CD4-positive, alpha-beta T cell treated with Interleukin-4 for 4 hours (primary cell): ENCODE measurements at regions not wholly inside any gene's neighbourhood (a gene's known extent, or its start where the extent isn't known, plus 50 kb on each side); places are given as distances from the start of the nearest gene placed in this dataset.

ENCODE experiments used
- DNase-seq: peaks from one replicate; pipeline ENCODE4 v3.0.0-alpha.2; 2020

DNA sequence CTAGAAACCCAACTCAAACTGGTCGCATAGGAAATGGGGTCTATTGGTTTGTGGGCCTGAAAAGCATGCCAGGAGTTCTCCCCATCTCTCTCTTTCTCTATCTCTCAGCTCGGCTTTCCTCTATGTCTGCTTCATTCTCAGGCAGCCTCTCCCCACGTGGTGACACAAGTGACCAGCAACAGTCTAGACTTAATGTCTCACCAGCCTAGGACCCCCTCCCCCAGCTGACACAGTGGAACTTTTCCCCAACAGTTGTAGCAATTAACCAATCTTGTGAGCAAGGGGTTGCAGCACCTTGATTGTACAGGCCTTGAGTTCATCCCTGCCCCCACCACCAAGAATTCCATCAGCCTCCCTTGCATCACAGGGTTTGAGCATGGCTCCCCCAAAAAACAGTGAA is 159.8 kb upstream of the KIT start:
- no peak for DNase-seq

DNA sequence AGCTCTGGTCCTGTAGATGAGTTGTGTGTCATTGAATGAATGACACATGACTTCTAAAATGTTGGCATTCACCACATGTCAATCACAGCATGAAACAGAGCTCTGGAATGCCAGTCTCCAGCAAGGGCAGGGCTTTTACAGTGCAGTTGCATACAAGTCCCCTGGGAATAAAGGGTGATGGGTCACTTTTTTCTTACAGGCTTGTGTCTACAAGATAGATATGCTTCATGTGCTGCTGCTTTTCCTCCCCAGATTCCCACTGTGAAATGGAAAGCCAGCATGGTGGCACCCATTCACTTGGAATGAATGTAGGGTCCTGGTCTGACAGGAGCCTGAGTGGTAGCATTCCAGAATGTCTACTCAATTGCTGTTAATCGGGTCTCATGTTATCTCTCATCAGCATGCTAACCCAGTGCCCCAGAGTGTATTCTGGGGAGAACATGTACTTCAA is 159.1 kb upstream of the KIT start:
- no peak for DNase-seq

DNA sequence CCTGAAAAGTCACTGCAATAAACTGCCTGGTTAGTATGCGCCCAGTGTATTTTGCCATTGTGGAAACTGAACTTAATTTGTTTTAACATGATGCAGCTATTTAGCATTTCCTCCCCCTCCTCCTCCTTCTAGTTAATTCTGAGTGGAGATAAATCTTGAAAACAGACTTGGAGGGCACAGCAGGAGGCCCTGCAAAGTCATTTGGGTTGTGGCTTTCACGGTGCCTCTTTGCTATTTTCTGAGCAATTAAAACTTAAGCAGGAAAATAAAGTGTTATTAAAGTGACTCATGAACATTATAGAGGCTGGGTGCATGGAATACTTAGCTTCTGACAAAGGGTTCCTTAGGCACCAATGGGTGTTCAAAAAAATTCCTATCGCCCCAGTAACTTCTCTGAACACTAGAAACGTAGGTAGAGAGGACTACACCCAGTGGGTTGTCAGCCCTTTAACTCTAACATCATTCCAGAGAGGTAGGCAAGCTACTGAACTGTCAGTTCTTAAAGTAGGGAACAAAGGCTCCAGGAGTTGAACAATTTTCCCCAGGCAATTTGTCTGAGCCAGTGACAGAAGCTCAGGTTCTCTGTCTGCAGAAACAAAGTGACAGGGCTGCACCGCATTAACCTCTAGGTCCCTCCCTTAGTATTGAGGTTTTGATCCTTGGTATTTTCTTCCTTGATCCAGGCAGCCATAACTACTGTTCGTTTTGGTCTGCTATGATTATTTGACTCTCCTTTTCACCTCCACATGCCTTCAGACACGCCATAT is 158.3 kb upstream of the KIT start:
- DNase-seq = no peak

DNA sequence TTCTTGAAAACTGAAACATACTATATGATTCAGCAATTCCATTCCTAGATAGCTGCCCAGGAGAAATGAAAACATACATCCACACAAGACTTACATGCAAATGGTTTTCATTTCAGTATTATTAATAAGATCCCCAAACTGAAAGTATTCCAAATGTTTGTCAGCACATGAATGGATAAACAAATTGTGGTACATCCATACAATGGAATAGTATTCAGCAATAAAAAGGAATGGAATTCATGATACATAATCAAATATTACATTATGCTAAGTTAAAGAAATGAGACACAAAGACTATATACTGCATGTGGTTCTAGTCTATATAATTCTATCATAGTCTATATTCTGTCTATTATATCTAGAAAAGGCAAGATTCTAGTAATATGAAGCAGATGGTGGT is 152.4 kb upstream of the KIT start:
- no peak for DNase-seq

DNA sequence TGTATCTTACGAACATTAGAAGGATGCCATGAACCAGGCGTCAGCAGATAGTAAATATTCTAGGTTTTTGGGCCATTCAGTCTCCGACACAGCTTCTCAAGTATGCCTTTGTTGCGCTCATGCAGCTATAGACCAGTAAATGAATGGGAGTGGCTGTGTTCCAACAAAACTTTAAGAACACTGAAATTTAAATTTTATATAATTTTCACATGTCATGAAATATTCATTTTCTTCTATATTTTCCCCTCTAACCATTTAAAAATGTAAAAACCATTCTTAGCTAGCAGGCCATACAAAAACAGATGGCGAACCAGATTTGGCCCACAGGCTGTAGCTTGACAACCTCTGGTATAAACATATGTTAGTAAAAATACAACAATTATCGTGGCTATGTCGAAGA is 151.8 kb upstream of the KIT start:
- DNase-seq = no peak

DNA sequence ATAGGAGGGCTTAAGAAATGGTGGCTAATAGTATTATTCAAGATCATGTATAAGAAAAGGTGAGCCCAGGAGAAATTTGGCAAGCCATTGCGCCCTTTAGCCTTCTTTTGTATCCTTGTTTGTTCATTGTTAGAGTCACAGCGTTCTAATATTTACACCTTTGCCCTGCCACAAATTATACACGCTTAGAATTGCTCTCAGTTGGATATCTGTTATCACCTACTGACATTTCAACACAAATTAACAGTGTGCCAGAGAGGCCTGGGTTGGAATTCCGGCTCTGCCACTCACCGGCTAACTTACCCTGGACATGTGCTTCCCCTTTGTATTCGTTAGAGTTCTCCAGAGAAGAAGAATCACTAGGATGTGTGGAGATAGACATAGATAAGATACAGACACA is 148.7 kb upstream of the KIT start:
- DNase-seq = no peak

DNA sequence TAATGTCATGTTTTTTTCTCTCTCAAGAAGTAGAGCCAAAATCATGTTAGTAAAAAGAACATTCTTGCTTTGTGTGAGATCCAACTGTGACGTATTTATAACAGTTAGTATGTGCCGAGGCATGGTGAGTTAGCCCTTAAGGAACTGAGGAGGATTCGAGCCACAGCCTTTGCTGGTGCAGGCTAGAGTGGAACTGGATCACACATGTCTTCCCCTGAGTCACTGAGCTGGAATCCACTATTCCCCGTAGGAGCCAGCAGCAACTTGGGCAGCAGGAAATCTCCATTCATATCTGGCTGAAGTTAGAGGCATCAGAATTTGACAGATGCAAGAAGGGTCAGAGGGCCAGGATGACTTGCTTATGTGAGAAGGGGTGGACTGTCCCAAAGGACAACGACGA is 144.6 kb upstream of the KIT start:
- DNase-seq = no peak

DNA sequence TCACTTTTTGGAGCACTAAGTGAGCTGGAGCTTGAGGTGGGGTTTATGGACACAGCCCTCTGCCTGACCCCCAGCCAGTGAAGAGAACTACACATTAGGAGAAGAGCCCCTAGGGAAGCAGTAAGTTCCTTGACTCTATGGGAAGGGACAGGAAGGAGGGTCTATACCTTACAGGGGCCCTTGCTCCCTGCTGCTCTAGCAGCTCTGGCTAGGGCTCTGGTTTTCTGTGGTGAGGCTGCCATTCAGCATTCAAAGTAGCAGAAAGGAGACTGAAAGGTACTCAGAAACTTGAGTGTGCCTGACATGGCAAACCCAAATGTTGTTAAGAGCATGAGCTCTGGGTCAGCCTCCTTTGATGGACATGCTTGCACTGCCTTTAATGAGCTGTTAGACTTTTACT is 144.0 kb upstream of the KIT start:
- no peak for DNase-seq

DNA sequence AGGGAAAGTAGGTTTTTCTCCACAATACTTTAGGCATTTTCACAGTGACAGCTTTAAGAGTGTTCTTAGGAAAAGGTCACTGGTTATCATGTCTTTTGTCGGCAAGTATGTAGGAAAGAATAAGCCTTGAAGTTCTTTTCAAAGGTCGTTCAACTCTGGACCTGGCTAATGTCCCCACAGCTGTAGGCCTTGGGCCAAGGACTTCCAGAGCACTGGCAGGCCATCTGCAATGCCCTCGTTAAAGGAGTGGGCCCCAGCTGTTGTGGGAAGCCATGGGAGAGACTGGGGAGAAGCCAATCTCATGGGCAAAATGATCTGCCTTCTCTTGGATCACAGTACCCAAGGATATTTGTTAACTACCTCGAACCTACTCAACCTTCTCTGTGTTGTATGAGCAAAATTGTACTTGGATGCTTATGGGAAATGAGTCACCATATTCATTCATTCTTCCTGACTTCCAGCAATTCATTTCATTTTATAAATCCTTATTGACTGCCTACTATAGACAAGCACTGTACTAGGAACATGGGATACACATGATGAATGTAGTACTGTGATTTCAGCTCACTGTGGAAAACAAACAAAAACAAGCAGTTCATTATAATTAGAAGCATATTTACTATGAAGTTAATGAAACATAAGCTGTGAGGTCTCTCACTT is 141.1 kb upstream of the KIT start:
- no peak for DNase-seq

DNA sequence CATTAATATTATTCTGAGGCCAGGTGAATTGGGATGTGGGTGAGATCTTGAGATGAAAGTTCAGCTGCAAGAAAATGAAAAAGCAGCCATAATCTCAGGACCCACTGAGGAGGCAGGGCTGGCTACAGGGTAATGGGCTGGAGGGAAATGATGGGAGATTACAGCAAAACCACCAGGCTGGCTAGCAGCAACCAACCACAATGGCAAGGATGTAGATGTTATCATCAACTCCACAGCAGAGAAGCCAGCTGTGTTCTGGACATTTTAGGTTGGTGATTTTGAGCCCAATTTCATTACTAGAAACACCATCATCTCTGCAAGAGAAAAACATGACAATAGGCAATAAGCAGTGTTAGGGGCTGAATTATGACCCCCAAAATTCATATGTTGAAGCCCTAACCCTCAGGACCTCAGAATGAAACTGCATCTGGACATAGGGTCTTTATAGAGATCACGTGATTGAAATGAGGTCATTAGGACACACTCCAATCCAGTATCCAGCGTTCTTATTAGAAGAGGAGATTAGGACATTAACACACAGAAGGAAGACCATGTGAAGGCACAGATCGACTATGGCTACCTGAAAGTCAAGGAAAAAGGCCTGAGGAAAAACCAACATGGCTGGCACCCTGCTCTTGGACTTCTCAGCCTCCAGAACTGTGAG is 139.8 kb upstream of the KIT start:
- no peak for DNase-seq

DNA sequence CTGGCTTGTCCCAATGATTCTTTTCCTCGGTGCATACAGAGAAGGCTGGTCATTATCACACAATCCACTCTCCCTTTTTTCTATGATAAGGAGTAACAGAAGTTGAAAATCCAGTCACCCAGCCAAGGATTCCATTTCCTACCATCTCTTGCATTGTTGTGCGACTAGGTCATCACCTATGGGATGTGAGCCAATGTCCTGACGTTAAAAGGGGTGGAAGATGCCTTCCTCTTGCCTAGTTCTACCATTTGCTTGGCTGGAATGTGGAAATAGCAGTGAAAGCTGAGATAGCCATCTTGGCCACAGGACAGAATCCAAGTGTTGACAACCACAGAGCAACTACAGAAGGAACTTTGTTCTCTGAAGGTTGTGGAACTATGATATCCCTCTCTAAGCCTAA is 132.2 kb upstream of the KIT start:
- DNase-seq = no peak

DNA sequence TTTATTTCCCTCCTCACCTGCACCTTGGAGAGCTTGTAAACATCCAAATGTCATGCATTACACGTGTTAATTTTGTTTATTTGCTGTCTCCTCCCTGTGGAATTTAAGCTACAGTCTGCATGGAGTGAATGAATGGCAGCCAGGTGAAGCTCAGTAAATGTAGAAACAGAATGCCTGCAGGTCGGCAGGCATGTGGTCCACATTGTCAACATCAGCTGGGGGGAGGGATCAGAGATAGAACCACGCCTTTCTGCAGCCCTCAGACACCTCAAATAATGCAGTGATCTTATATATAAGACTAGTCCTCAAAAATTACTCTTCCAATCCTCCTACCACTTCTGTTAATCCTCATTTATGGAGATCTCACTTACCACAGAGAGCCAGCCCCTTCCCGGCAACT is 131.2 kb upstream of the KIT start:
- DNase-seq = no peak

DNA sequence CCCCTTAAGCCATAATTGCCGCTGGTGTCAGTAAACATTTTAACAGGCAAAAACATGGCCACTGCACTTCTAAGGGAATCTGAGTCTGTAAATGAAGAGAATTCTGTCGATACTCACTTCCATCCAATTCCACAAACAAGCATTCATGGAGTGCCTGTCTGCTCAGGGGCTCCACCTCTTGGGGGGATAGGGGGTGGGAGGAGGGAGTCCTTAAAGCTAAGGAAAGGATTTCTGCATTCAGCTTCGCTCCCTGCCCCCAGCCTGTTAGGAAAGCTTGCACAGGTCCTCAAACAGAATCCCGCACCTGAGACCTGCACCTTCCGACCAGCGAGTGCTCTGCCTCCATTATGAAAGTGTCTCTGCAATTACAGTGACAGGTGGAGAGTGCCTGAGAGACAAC is 130.2 kb upstream of the KIT start:
- DNase-seq = no peak

DNA sequence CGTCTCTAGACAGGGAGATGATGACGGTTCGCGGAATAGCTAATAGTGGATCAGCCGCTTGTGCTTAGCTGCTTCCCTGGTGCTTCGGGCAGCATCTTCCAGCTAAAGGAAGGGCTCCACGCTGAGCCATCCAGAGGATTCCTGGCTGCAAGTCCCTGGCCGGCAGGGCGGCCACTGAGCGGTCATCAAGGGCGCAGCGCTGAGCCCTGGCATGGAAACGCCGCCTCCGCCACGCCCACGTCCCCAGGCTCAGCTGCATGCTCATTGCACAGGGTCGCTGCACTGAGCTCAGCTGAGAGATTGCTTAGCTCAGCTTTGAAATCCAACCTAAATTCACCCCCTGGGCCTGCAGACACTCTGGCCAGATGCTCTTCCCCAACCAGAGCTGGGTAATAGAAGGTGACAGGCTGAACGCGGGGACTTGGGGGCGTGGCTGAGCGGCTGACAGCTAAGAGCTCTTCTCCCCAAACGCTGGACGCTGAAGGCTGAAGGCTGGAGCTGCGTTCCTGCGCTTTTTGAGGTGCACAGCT is 118.2 kb upstream of the KIT start:
- no peak for DNase-seq

DNA sequence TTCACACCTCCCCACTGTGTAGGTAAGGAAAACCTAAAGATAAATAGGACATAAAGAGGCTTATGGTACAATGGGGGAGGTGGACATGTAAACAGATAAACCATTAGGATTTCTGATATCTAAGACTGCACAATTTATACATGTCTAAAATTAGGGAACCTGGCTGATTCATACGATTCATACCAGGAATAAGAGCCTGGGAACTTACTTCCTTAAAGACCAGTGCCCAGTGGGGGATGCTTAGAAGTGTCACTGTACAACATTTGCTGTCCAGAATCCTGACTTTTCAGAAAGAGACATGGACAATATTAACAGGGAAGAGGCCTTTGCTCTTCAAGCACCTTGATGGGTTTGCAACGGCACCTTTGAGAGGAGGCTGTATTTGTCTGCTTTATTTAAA is 116.8 kb upstream of the KIT start:
- DNase-seq = no peak

DNA sequence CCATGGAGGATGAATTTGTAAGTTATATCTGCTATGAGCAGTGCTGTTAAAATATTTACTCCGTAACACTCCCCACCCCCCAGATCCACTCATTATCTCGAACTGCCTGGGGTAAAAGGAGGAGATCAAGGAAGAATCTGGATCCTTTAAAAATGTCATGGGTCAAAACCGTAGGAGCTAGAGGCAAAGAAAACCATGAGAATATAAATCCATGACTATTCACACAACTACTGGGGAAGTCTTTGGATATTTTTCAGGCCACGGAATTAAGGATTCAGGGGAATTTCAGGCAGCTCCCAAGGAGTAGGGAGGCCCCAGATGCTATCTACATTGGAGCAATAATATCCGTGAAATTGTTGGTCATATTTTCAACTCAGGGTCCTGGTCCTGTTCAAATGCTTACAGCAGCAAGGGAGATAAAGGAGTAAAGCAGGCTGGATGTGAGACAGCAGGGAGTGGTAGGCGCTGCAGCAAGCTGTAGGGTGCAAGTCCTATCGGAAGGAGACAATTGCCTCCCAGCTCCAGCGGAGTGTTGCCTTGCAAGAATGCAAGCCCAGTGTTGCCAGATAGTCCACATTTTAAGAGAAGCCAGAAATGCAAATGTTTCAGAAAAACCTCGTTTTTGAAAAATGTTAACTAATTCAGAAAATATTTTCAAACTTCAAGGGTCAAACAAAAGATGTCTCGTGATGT is 116.2 kb upstream of the KIT start:
- no peak for DNase-seq

DNA sequence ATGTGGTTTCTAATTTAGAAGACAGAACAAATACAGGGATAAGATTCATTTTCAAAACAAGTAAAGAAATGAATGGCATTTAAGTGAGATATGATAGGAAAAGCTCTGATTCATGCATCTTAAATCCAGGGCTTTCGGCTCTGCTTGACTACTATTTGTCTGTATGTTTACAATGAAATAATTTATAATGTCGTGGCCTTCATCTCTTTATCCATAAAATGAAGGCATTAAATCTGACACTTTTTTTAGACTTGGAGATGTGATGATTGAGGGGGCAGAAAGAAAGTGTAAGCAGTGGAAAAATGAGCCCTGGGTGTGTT is 115.7 kb upstream of the KIT start:
- no peak for DNase-seq

DNA sequence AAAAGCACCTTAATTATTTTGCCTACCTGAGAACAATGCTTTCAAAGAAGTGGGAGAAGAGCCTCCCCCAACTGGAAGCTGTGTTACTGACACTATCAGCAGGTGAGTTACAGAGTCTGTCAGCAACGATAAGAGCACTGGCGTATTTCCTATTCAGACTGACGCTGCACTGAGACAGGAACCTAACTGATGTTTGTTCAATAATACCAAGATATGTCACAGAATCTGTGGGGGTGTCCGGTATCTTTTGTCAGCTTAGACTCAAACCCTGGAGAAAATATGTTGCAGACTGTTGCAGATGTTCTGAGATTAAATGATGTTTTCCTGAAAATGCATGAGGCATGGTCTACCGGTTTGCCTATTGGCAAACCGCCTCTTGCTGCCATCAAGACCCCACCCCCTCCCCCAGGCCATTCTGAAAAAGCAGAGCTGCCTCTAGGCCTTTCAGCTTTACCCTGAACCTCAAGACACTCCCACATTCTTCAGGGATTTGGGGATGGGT is 115.2 kb upstream of the KIT start:
- DNase-seq = no peak

DNA sequence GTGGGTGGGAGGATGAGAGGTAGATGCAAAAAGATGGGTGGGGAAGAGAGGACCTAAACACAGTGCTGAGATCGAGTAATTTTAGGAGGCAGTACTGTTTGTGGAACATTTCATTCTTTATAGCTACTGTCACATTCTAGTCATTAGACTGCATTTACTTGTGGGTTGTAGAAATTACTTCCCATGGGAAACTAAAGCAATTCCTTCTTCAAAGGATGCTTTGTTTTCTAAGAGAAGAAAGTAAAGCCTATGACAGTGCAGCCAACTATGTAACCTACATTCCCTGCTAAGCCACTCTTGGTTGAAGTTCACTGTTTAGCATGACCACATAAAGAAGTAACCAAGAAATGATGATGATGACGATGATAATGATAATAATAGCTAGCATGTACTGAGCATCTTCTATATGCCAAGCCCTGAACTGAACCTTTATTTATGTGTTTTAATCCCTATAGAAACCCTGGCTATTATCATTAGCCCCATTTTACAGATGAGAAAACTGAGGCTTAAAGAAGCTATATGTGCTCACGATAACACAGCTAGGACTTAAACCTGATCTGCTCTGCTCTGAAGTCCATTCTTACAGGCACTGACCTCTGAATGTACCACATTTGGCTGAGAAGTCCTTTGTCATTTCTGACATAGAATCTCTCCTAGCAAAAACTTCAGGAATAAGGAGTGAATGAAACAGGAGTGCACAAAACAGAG is 114.5 kb upstream of the KIT start:
- no peak for DNase-seq

DNA sequence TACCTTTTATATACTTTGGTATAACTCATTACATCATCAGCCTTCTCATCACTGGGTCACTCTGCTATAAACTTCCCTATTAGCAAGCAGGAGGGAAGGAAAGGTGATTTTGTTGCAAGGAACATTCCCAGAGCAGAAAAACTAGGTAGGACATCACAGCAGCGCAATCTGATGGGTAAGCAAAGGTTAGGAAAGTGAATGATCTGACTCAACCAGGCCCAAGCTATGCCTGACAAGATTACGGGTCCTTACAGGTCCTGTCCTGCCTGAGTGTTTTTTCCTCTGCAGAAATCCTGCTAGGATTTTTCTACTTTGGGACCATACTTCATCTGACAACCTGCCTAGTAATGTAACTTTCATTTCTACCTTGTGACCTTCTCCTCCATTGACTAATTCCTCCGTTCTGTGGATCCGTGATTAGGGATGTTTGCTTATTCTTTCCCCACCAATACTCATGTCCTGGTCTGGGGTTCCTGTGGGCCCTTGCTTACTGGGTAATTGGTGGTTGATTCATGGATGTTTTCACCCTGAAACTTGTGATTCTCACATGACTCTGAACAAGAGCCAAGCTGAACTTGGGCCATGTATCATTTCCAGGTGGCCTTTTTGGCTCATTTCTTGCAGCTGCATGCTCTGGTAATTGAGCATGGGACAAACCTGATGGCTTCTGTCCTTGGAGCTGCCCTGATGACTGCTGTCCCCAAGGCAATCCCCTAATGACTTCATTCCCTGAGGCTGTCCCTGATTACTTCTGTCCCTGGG is 111.9 kb upstream of the KIT start:
- DNase-seq = no peak

DNA sequence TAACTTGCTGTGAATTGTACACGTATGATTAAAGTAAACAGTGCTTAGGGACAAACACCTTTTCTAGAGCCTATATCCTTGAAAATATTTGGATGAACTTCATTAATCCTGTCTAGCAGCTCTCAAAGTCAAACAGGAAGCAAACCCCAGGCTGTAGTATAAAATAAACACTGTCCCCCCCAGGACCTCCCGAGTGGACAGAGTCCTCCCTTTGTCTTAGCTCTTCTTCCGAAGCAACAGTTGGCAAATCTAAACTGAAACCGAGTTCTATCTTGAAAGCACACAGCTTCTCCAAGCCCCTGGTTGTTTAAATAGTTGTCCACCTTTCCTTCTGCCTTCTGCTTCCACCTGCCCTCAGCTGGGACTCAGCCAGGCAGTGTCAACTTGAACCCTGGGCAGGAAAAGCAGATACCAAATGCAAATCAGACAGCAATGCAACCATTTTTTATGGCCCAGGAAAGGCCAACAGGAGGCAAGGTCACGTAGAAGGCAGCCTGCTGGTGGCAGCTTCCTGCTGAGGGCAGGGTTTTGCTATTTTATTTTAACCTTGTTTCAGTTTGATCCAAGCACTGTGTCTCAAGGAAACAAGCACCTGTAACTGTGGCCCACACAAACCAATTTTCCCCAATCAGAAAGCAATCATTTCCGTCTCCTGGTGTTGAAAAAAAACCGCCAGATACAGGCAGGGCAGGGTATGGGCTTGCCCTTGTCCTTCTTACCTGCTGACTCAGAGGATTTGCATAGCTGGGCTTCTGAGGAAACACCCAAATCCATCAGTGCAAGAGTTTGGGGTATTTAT is 110.3 kb upstream of the KIT start:
- no peak for DNase-seq
